Hepatocyte (in vitro differentiated cells): ENCODE measurements at regions not wholly inside any gene's neighbourhood (a gene's known extent, or its start where the extent isn't known, plus 50 kb on each side); places are given as distances from the start of the nearest gene placed in this dataset.
"Not testable (repeated sequence)": the region's sequence is repeated elsewhere in the genome, so short reads cannot be mapped to it uniquely, and the experiment has no call there.

Experiments
- DNase-seq: peaks from one replicate; pipeline ENCODE4 v3.0.0-alpha.2; 2016; ENCODE audit warnings: low spot score
- H2AFZ ChIP-seq: fragments of 200-600 bp; sonication (generic); 2 replicates; pipeline ENCODE4 v1.6.0; 2016; ENCODE audit warnings: antibody characterized with exemption, mild to moderate bottlenecking
- H3K27ac ChIP-seq: fragments of 200-600 bp; sonication (generic); 2 replicates; pipeline ENCODE4 v1.5.1; 2016; ENCODE audit warnings: mild to moderate bottlenecking
- H3K27me3 ChIP-seq: fragments of 200-600 bp; sonication (generic); 2 replicates; pipeline ENCODE4 v1.6.1; 2016
- H3K36me3 ChIP-seq: fragments of 200-600 bp; sonication (generic); replicated peaks from 2 replicates; pipeline ENCODE4 v1.5.1; 2016; ENCODE audit warnings: low read depth; ENCODE audit not compliant: insufficient read depth
- H3K4me1 ChIP-seq: fragments of 200-600 bp; sonication (generic); 2 replicates; pipeline ENCODE4 v1.5.1; 2016; ENCODE audit warnings: mild to moderate bottlenecking, moderate library complexity; ENCODE audit not compliant: insufficient read depth
- H3K4me2 ChIP-seq: fragments of 200-600 bp; sonication (generic); 2 replicates; pipeline ENCODE4 v1.6.0; 2016
- H3K4me3 ChIP-seq: fragments of 200-600 bp; sonication (generic); 2 replicates; pipeline ENCODE4 v1.5.1; 2016; ENCODE audit warnings: mild to moderate bottlenecking
- H3K79me2 ChIP-seq: fragments of 200-600 bp; sonication (generic); 2 replicates; pipeline ENCODE4 v1.6.0; 2017; ENCODE audit warnings: mild to moderate bottlenecking
- H3K9me2 ChIP-seq: fragments of 200-600 bp; sonication (generic); replicated peaks from 2 replicates; pipeline ENCODE4 v1.6.0; 2017; ENCODE audit warnings: mild to moderate bottlenecking; ENCODE audit not compliant: insufficient read depth
- H3K9me3 ChIP-seq: fragments of 200-600 bp; sonication (generic); 2 replicates; pipeline ENCODE4 v1.5.1; 2016; ENCODE audit warnings: low read depth, mild to moderate bottlenecking
- H4K20me1 ChIP-seq: fragments of 200-600 bp; sonication (generic); 2 replicates; pipeline ENCODE4 v1.6.0; 2016; ENCODE audit warnings: mild to moderate bottlenecking; ENCODE audit not compliant: insufficient read depth, poor library complexity, severe bottlenecking
- EZH2 ChIP-seq: fragments of 200-600 bp; sonication (generic); IDR thresholded peaks from 2 replicates; pipeline ENCODE4 v1.6.1; 2016; ENCODE audit warnings: antibody characterized with exemption, mild to moderate bottlenecking, borderline replicate concordance
- EZH2phosphoT487 ChIP-seq: fragments of 200-600 bp; sonication (generic); IDR thresholded peaks from one replicate; pipeline ENCODE4 v1.6.1; 2018; ENCODE audit warnings: antibody characterized with exemption, mild to moderate bottlenecking, low read depth, moderate library complexity; ENCODE audit not compliant: unreplicated experiment, severe bottlenecking
- WGBS: methylation state at CpG from one replicate; pipeline ENCODE4 v1.1.6; 2016; ENCODE audit warnings: low lambda C conversion rate; ENCODE audit errors: missing lambda C conversion rate; 5-methylcytosine and 5-hydroxymethylcytosine counted together
- TF ChIP-seq, protein P1 (sequence below): fragments of 200-600 bp; sonication (generic); IDR thresholded peaks from 2 replicates; pipeline ENCODE4 v1.5.1; 2016; ENCODE audit warnings: antibody characterized with exemption, mild to moderate bottlenecking; ENCODE audit not compliant: poor library complexity

DNA sequence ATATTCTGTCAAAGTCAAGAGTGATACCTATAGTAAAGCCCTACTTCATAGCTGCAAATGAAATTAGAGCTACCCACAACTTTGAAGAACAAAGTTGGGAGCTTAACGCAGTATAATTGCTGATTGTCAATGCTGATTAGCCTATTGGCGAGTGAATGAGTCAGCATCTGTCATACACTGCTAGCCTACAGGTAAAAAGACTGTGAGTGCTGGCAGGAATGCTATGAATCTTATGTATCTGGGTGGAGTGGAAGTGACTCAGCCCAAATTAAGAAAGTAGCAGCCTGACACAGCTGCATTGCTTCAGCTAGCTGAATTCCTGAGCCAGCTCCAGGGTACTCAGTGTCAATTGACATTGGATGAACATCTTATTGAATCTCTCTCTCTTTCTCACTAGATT is 179.4 kb upstream of the DCC start:
- no peaks in the 10 kb centered on the region for H3K9me2 ChIP-seq
- TF ChIP-seq EZH2 = no peak
- TF ChIP-seq, protein P1, sequence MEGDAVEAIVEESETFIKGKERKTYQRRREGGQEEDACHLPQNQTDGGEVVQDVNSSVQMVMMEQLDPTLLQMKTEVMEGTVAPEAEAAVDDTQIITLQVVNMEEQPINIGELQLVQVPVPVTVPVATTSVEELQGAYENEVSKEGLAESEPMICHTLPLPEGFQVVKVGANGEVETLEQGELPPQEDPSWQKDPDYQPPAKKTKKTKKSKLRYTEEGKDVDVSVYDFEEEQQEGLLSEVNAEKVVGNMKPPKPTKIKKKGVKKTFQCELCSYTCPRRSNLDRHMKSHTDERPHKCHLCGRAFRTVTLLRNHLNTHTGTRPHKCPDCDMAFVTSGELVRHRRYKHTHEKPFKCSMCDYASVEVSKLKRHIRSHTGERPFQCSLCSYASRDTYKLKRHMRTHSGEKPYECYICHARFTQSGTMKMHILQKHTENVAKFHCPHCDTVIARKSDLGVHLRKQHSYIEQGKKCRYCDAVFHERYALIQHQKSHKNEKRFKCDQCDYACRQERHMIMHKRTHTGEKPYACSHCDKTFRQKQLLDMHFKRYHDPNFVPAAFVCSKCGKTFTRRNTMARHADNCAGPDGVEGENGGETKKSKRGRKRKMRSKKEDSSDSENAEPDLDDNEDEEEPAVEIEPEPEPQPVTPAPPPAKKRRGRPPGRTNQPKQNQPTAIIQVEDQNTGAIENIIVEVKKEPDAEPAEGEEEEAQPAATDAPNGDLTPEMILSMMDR = no peak
- no peak for TF ChIP-seq EZH2phosphoT487
- H3K9me3 ChIP-seq = peaks cover 5% of the 10 kb centered on the region
- peak; percentile 43 for DNase-seq
- H3K4me1 ChIP-seq = no peaks in the 10 kb centered on the region
- no peak overlapping the region for H3K4me3 ChIP-seq
- no peaks in the 10 kb centered on the region for H3K27me3 ChIP-seq
- no peak overlapping the region for H3K27ac ChIP-seq
- H3K4me2 ChIP-seq = no peak overlapping the region
- H3K79me2 ChIP-seq = no peaks in the 10 kb centered on the region
- H3K36me3 ChIP-seq = no peaks in the 10 kb centered on the region
- H2AFZ ChIP-seq = no peak overlapping the region
- 36% methylated on average over 2 of the region's 2 CpGs for WGBS
- H4K20me1 ChIP-seq = no peaks in the 10 kb centered on the region

DNA sequence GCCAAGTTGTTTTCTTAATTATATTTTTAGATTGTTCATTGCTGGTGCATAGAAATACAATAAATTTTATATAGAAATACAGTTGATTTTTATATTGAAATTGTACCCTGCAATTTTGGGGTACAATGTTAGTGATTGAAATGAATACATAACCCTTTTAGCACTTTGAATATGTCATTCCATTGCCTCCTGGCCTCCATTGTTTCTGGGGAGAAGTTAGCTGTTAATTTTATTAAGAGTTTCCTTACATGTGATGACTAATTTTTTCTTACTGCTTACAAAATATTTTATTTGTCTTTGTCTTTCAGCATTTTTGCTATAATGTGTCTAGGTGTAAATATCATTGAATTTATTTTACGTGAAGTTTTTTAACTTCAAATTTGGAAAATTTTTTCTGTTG is 176.5 kb upstream of the DCC start:
- TF ChIP-seq EZH2 (no peak), EZH2phosphoT487 (no peak)
- TF ChIP-seq, protein P1 = no peak
- 100% methylated on average over 1 of the region's 1 CpG for WGBS

DNA sequence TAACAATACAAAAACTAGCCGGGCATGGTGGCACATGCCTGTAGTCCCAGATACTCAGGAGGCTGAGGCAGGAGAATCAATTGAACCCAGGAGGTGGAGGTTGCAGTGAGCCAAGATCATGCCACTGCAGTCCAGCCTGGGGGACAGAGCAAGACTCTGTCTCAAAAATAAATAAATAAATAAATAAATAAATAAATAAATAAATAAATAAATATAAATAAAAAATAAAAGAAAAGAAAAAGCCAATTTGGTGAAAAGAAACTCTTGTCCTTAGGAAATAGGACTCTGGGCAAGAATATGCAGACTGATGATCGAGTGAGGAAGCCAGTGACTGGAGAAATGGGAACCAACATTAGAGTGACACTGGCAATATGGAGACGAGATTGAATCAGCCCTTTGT is 171.9 kb upstream of the DCC start:
- H3K9me3 ChIP-seq, H3K9me2 ChIP-seq, H3K4me2 ChIP-seq, H3K27me3 ChIP-seq, H3K79me2 ChIP-seq, H2AFZ ChIP-seq, H3K27ac ChIP-seq, DNase-seq, H3K36me3 ChIP-seq, H3K4me3 ChIP-seq, H4K20me1 ChIP-seq, H3K4me1 ChIP-seq: not testable (repeated sequence)
- 97% methylated on average over 3 of the region's 3 CpGs for WGBS

More for the DNA sequence above, 176.5 kb upstream of the DCC start:
- Histone ChIP-seq H3K36me3 (no peaks in the 10 kb centered on the region), H3K4me1 (no peaks in the 10 kb centered on the region), H3K79me2 (no peaks in the 10 kb centered on the region), H3K4me3 (no peak overlapping the region), H3K27me3 (no peaks in the 10 kb centered on the region), H3K4me2 (no peak overlapping the region), H3K9me3 (peaks cover 5% of the 10 kb centered on the region), H3K9me2 (no peaks in the 10 kb centered on the region), H3K27ac (no peak overlapping the region), H2AFZ (no peak overlapping the region), H4K20me1 (no peaks in the 10 kb centered on the region)
- DNase-seq = no peak

DNA sequence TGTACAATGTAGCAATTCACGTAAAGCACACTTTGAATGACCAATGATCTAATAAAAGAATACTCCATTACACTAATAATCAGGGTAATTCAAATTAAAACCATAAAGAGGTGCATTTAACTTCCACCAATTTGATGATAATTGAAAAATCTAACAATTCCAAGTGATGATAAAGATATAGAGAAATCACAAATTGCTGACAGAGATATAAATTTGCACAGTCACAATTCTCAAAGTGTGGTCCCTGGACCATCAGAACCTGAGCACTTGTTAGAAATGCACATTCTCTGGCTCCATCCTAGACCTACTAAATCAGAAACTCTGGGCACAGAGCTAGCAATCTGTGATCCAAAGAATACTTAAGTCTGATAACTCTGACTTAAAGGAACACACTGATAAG is 165.8 kb upstream of the DCC start:
- no peak overlapping the region for H3K4me3 ChIP-seq
- H2AFZ ChIP-seq = no peak overlapping the region
- H3K79me2 ChIP-seq = no peaks in the 10 kb centered on the region
- no peak for DNase-seq
- no peaks in the 10 kb centered on the region for H4K20me1 ChIP-seq
- H3K36me3 ChIP-seq = no peaks in the 10 kb centered on the region
- no peaks in the 10 kb centered on the region for H3K27me3 ChIP-seq
- no peaks in the 10 kb centered on the region for H3K9me3 ChIP-seq
- WGBS = 92% methylated on average over 1 of the region's 1 CpG
- no peak for TF ChIP-seq EZH2
- TF ChIP-seq EZH2phosphoT487 = no peak
- TF ChIP-seq, protein P1 = no peak
- H3K27ac ChIP-seq = no peak overlapping the region
- no peaks in the 10 kb centered on the region for H3K4me1 ChIP-seq
- no peaks in the 10 kb centered on the region for H3K9me2 ChIP-seq
- no peak overlapping the region for H3K4me2 ChIP-seq
